Esophagus muscularis mucosa (tissue), 4 donors: ENCODE measurements at regions not wholly inside any gene's neighbourhood (a gene's known extent, or its start where the extent isn't known, plus 50 kb on each side); places are given as distances from the start of the nearest gene placed in this dataset.

Source experiments
- EP300 ChIP-seq: sonication (generic); formaldehyde crosslinking; IDR thresholded peaks from one replicate; pipeline ENCODE4 v1.6.1; 2017; ENCODE audit warnings: antibody characterized with exemption
- POLR2A ChIP-seq: fragments of 450-650 bp; IDR thresholded peaks from one replicate; pipeline ENCODE4 v1.6.1; 2017; ENCODE audit warnings: antibody characterized with exemption, moderate library complexity, mild to moderate bottlenecking, low read depth
- POLR2AphosphoS5 ChIP-seq, 2 donors: sonication (generic); formaldehyde crosslinking; IDR thresholded peaks; one replicate each; pipeline ENCODE4 v1.6.1; 2017; ENCODE audit warnings: antibody characterized with exemption in 2 of 2
- TF ChIP-seq, protein P1 (sequence below), 3 experiments: fragments of 200-600 bp in 2 of 3; fragments of 450-650 bp in 1 of 3; sonication (generic) in 2 of 3; IDR thresholded peaks; one replicate each; pipeline ENCODE4 v1.5.1; 2017 to 2019; ENCODE audit warnings: antibody characterized with exemption in 3 of 3, mild to moderate bottlenecking in 2 of 3, moderate library complexity in 1 of 3

DNA sequence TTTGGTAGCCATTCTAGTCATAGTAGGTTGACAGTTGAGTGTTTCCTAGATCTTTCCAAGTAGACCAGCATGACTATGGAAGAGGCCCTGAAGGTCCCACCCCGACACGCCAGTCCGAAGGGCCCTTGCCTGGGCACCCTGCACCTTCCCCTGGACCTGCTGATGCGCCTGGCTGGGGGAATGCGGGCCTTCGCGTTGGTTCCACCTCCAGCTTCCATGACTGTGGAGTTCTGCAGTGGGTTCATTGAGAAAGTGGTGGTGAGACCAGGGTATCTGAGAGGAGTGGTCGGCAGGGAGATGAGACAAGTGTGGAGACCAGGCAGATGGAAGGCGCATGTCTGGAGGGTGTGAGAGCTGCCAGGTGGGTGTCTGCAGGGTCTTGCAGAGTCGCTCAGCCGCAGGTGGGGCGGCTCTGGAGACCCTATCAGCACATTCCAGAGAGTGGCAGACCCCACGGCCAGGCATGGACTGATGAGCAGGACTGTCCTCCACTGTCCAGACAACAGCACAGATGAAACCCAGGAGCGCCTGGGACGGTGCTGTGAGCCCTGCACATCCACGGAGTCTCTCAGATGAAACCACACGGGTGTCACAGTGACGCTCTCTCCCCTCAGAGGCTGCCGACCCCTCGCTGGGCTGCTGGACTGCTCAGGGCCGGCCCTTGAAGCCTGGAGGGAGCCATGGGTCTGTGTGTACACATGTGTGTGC is 182.5 kb upstream of the HDAC4 start:
- TF ChIP-seq, protein P1, sequence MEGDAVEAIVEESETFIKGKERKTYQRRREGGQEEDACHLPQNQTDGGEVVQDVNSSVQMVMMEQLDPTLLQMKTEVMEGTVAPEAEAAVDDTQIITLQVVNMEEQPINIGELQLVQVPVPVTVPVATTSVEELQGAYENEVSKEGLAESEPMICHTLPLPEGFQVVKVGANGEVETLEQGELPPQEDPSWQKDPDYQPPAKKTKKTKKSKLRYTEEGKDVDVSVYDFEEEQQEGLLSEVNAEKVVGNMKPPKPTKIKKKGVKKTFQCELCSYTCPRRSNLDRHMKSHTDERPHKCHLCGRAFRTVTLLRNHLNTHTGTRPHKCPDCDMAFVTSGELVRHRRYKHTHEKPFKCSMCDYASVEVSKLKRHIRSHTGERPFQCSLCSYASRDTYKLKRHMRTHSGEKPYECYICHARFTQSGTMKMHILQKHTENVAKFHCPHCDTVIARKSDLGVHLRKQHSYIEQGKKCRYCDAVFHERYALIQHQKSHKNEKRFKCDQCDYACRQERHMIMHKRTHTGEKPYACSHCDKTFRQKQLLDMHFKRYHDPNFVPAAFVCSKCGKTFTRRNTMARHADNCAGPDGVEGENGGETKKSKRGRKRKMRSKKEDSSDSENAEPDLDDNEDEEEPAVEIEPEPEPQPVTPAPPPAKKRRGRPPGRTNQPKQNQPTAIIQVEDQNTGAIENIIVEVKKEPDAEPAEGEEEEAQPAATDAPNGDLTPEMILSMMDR (IDR thresholded peaks at IDR 0.05) = no peak
- TF ChIP-seq POLR2AphosphoS5 (IDR thresholded peaks at IDR 0.05) (no peak), EP300 (no peak), POLR2A (no peak)
